ENCODE measurements at regions not wholly inside any gene's neighbourhood (a gene's known extent, or its start where the extent isn't known, plus 50 kb on each side); places are given as distances from the start of the nearest gene placed in this dataset.

- no peak for DNase-seq
Measured at GRCh38 chr6:126091466-126091865, 105.1 kb downstream of the TRMT11 start.

DNA sequence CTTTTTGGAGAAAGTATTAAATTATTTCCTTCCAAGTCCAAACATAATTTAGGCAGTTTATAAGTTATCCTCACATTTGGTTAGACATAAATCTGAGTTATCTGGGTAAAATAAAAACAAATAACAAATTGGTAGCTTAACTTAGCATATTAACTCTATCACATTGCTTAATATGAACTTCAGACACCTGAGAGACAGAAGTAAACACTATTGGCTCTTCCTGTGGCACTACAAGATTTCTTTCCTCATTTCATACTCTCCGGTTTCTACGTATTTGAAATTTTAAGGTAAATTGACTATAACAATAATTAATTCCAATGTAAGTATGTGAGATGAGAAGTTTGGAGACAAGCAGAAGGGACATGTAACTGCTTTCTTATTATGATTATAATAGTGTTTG, 106.8 kb downstream of the TRMT11 start:
- no peak for DNase-seq

DNA sequence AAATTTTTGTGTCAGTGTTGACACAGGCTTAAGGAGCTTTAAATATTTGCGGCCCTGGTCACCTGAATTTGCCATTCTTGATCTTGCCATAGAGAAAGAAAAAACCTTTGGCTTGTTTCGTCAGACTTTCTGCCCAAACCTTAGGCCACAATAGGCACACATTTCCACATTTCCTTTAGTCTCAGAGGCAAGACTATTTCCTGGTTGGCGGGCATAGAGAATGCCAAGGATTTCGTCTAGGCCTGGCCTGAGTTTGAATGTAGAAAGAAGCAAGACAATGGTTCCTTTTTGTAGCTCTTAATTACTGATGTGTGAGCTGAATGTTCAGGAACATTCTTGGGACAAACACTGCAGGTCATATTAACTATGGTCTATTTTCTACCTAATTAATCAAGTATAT, 108.1 kb downstream of the TRMT11 start:
- no peak for DNase-seq

DNA sequence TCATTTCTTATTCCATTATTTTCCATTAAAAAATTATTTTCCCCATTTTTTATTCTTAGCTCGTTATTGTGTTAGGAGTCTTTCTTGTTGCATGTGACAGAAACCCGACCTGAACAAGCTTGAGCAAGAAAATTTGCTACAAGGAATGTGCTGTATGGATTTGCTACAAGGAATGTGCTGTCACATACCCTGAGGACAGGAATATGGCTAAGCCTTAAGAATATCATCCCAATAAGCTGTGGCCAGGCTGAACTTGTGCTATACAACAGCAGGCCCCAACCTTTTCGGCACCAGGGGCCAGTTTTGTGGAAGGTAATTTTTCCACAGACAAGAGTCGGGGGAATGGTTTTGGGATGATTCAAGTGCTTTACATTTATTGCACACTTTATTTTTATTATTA, 114.0 kb downstream of the TRMT11 start:
- DNase-seq = no peak

DNA sequence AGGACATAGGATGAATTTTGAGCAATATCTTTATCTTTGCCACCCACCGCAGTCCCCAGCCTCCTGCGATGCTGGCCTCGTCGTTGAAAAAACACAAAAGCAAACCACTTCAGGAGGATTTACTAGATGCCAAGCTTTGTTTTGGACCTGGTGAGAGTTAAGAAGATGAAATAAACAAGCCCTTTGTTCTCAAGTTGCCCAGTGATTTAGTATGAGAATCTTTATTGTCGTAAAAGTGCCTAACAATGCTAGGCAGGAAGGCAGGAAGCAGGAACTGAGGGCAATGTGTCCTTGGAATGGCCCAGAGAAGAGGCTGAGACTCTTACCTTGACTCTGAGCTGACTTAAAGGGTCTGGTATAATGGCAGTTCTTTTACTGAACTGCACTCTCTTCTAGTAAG, 116.0 kb downstream of the TRMT11 start:
- no peak for DNase-seq

GRCh38 chr6:126103993-126104392, 117.7 kb downstream of the TRMT11 start:
- no peak for DNase-seq

DNA sequence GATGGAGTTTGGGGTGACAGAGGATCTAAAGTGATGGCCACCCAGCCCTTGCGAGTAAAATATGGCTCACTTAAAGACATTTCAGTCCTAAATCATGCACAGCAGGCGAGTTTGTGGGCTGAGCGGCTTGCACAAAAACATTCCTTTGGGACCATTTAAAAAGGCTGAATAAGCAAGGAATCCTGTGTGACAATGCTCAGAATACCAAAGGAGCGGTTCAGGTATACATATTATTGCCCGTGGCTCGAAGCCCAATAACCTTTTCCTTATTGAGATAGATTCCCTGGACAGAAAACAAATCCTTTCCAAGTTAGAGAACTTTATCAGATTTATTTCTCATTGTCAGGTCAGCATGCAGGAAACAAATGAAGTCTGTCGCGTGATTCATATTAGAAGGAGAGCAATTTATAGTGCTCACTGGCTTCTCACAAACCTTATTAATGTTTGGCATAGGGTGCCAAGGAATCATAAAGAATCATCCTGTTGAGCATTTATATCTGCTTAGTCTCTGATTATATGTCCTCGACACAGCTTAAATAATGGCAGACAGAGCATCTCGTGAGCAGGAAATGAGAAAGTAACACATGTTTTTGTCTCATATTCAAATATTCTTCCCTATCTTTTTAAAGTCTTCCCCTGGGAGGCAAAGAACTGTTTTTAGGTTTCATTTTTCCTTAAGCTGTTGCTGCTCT, 121.3 kb downstream of the TRMT11 start:
- DNase-seq = no peak

DNA sequence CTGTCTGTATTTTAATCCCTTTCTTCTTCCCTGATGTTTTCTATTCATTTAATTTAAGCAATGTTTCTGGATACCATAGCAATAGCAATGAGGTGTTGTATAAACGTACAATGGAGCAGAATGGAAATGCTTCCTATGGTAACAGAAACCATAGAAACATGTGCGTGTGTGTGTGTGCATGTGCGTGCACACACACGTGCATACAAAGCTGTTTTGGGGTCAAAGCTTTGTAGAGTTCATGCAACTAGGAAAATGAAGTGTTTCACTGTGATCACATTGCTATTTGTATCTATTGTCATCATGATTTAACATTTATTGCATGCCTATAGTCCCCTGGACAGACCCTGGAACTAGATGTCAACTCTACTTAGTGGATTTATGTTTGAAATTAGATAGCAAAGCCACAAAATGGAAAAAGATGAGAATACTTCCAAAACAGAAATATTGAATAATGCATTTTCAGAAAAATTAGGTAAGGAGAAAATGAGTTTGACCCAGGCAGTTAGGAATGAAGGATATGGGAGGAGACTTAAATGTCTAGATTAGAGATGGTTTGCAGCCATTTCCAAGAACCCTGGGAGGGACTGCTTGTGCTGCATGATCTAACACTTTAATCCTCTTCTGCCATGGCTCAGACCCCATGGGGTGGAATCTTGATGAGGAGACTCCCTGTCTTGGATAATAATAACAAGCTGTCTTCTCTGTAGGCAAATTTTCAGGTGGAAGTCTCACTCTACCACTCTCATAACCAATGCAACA, 124.4 kb downstream of the TRMT11 start:
- no peak for DNase-seq

GRCh38 chr6:126111327-126111726, 125.0 kb downstream of the TRMT11 start:
- no peak for DNase-seq

GRCh38 chr6:126112171-126112632, 125.9 kb downstream of the TRMT11 start:
- no peak for DNase-seq

GRCh38 chr6:126113261-126113660, 126.9 kb downstream of the TRMT11 start:
- no peak for DNase-seq

- no peak for DNase-seq
Measured at GRCh38 chr6:126117251-126117650, 130.9 kb downstream of the TRMT11 start.

GRCh38 chr6:126118058-126118755, 131.9 kb downstream of the TRMT11 start:
- DNase-seq = no peak

- DNase-seq = no peak
Measured at GRCh38 chr6:126118936-126119335, 132.6 kb downstream of the TRMT11 start.

- no peak for DNase-seq
Measured at GRCh38 chr6:126123226-126123625, 136.9 kb downstream of the TRMT11 start.

- DNase-seq = no peak
Measured at GRCh38 chr6:126127659-126128058, 141.3 kb downstream of the TRMT11 start.

DNA sequence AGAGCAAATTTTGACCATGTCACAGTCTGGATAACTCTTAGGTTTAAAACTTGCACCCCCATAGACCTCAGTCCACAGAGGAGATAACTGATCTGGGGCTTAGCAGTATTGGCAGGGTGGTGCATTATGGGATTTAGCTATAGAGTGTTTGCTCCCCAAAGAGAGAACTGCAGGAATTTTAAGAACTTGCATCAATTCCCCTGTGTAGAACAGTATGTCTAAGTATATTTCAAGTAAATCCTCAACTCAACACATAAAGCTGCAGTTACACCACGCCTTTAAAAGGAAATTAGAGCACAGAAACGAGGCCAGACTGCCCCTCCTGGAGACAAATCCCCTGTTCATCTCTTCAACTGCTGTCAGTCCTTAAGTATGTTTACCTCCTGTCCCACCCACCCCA, 144.9 kb downstream of the TRMT11 start:
- no peak for DNase-seq

GRCh38 chr6:126133984-126134383, 147.6 kb downstream of the TRMT11 start:
- no peak for DNase-seq

DNA sequence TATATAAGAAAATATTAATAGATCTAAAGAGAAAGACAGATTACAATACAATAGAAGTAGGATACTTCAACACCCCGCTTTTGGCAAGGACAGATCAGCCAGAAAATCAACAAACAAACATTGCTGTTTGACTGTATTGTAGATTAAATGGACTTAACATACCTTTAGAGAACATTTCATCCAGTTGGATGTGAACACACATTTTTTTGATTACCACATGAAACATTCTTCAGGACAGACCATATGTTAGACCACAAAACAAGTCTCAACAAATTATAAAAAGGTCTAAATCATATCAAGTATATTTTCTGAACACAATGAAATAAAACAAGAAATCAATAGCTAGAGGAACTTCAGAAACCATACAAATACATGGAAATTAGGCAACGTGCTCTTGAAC, 148.2 kb downstream of the TRMT11 start:
- DNase-seq = no peak

DNA sequence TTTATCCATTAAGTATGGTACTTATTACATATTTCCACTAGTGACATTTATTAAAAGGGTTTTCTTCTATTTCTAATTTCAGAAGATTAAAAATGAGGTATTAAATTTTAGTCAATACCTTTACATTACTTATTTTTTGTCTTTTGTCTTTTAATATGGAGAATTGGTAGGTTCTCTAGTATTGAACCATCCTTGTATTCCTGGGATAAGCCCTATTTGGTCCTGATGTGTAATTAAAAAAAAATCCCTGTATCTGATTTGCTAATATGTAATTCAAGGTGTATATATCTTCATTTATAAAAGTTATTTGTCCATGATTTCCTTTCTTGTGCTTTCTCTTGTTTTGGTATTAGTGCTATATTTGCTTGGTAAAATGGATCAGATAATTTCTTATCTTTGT, 153.7 kb downstream of the TRMT11 start:
- no peak for DNase-seq

DNA sequence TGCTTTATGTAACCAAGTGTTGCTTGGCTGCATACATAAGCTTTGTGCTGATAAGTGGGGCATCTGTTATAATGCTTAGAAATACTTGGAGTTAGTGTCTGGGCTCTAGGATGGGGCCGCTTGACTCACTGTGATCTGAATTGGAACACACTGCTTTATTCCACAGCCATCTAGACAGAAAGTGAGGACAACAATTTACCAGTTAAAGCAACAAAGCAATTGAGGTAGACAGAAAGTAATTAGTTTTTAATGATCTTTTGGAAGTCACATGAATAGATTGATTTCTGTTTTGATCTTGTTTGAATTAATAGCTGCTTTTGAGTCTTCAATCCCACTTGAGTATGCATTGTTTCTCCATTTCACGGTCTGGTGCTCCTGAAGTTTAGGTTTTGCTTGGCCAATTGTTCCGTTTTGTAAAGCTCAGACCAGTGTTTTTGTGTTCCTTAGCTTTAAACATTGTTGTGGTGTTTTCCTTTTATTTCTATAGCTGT, 157.5 kb downstream of the TRMT11 start:
- no peak for DNase-seq

GRCh38 chr6:126145351-126145750, 159.0 kb downstream of the TRMT11 start:
- DNase-seq = no peak

DNA sequence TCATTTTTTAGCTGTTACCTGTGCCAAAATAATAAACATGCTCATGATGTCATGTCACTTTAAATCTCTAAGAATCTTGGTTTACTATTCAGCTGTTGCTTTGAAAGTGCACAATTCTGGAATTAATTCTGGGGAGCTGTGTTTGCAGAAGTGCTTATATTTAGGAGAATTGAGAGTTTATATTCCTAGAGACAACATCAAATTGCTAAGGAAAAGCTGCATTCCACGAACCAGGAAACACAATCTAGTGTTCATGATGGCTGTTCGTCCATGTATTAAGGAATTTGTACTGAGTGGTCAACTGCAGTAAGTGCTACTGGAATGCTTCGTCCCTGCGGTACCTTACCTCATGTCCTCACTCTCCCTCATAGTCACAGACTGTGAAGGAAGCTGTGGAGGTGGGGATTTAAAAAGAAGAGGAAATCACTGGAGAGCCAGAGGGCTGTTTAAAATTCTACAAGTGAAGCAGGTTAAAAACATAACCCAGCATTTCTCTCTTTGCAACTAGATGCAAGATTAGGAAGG, 161.0 kb downstream of the TRMT11 start:
- DNase-seq = no peak

DNA sequence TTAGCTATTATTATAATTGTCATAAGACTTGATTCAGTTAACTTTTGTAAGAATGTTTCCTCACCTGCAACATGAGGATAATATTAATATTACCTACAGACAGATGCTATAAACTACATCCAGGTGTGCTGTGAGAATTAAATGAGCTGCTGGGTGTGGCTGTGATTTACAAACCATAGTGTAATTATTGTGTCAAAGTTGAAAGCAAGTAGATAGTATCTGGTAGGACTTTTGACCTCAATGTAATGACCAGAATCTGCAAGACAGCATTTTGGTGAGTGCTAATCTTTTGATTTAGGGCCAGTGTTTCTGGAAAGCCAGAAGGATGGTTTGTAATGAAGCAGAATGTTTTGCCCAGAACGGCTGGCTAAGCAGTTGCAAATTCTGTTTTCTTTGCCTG, 162.5 kb downstream of the TRMT11 start:
- DNase-seq = no peak

Measured in activated naive CD4-positive, alpha-beta T cell treated with anti-CD3 and anti-CD28 coated beads, Interleukin-2, amount 50 U/mL, for 16 hours (primary cell).